NB4 (cell line): ENCODE measurements at regions not wholly inside any gene's neighbourhood (a gene's known extent, or its start where the extent isn't known, plus 50 kb on each side); places are given as distances from the start of the nearest gene placed in this dataset.

Source experiments
- DNase-seq: peaks from one replicate; pipeline ENCODE4 v3.0.0; 2010; ENCODE audit warnings: low read depth
- H3K4me3 ChIP-seq: one replicate; pipeline ENCODE4 v1.5.1; 2011; ENCODE audit warnings: mild to moderate bottlenecking, low read depth, low read length, moderate library complexity
- MAX ChIP-seq: IDR thresholded peaks from 2 replicates; pipeline ENCODE4 v1.6.1; 2011; ENCODE audit warnings: low read depth, low read length
- MYC ChIP-seq: IDR thresholded peaks from 2 replicates; pipeline ENCODE4 v1.6.1; 2011; ENCODE audit warnings: low read depth, low read length
- POLR2A ChIP-seq: IDR thresholded peaks from 2 replicates; pipeline ENCODE4 v1.6.1; 2011; ENCODE audit warnings: mild to moderate bottlenecking; ENCODE audit not compliant: insufficient read length; ENCODE audit errors: extremely low read depth
- TF ChIP-seq, protein P1 (sequence below): IDR thresholded peaks from one replicate; pipeline ENCODE4 v1.5.1; 2012; ENCODE audit warnings: low read depth, low read length

DNA sequence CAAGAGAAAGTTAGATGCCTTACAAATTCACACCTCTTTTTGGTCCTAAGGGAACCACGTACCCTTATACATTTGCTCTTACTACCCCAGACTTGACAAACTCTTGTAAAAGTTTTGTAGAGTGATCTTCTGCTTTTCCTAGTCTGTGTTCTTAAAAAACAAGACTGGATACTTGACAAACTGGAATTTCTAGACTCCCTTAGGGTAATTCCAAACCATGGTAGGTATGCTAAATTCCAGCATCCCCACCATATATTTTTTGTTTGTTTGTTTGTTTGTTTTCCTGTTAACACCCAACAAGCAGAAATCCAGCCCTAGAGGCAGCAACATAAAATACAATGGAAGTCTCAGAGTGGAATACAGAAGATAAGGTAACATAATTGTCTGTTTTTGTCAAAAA lies 280.7 kb upstream of the NR2F2 start:
- TF ChIP-seq POLR2A: no peak
- TF ChIP-seq, protein P1, sequence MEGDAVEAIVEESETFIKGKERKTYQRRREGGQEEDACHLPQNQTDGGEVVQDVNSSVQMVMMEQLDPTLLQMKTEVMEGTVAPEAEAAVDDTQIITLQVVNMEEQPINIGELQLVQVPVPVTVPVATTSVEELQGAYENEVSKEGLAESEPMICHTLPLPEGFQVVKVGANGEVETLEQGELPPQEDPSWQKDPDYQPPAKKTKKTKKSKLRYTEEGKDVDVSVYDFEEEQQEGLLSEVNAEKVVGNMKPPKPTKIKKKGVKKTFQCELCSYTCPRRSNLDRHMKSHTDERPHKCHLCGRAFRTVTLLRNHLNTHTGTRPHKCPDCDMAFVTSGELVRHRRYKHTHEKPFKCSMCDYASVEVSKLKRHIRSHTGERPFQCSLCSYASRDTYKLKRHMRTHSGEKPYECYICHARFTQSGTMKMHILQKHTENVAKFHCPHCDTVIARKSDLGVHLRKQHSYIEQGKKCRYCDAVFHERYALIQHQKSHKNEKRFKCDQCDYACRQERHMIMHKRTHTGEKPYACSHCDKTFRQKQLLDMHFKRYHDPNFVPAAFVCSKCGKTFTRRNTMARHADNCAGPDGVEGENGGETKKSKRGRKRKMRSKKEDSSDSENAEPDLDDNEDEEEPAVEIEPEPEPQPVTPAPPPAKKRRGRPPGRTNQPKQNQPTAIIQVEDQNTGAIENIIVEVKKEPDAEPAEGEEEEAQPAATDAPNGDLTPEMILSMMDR: no peak
- no peak for TF ChIP-seq MAX
- TF ChIP-seq MYC: no peak
- no peak for DNase-seq
- no peak overlapping the region for H3K4me3 ChIP-seq

DNA sequence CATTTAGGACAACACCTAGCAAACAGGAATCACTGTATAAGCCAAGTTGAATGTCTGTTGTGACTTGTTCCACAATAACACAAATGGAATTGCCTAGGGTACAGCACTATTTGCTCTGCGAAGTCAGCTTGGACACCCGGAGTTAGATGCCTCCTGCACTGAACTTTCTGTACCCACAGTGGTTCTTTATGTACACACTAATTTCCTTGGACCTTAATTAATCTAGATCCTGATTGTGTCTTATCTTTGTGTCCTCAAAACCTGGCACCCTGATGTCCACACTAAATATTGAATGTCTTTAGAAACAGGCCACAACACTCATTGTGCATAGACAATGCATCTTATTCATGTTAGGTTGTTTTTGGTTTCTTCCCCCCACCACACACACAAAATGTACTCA lies 278.9 kb upstream of the NR2F2 start:
- TF ChIP-seq MAX: no peak
- TF ChIP-seq MYC: no peak
- TF ChIP-seq POLR2A: no peak
- TF ChIP-seq, protein P1: no peak
- no peak for DNase-seq

GRCh38 chr15:96052154-96052553 lies 278.3 kb upstream of the NR2F2 start:
- no peak for DNase-seq
- TF ChIP-seq MYC: no peak
- no peak for TF ChIP-seq MAX
- no peak for TF ChIP-seq POLR2A
- TF ChIP-seq, protein P1: no peak
- H3K4me3 ChIP-seq: no peak overlapping the region

More for the DNA sequence above, 278.9 kb upstream of the NR2F2 start:
- no peak overlapping the region for H3K4me3 ChIP-seq

DNA sequence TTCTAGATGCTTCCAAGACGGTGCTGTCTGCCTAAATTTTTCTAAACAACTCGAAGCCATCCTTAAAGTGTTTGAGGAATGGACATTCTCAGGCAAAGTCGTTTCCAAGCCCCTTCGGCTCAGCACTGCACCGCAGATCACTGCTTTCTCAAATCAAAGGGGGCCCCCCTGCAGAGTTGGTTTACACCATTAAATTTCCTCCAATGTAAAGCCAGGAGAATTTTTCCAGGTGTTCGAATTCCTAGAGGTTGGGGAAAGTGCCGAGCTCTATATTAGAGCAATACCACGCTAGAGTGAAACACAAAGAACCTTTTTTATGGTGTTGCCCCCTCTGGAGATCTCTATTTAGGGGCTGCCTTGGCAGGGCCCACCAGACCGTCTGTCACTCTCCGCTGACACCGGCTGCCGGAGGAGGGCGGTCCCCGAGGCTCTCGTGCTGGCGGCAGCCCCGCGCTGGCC lies 277.9 kb upstream of the NR2F2 start:
- TF ChIP-seq, protein P1: no peak
- TF ChIP-seq MYC (no peak), POLR2A (no peak), MAX (no peak)
- DNase-seq: no peak
- no peak overlapping the region for H3K4me3 ChIP-seq

- DNase-seq: no peak
- no peak overlapping the region for H3K4me3 ChIP-seq
- TF ChIP-seq, protein P1: no peak
- no peak for TF ChIP-seq POLR2A
- no peak for TF ChIP-seq MYC
- no peak for TF ChIP-seq MAX
Measured at GRCh38 chr15:96053031-96053780, 277.3 kb upstream of the NR2F2 start.
